GM18873 (cell line): ENCODE measurements at regions not wholly inside any gene's neighbourhood (a gene's known extent, or its start where the extent isn't known, plus 50 kb on each side); places are given as distances from the start of the nearest gene placed in this dataset.

Source experiments
- ATAC-seq: cut with Tn5 transposase; IDR thresholded peaks from one replicate; pipeline ENCODE4 v1.9.1; 2021; ENCODE audit warnings: mild to moderate bottlenecking, moderate library complexity, moderate number of reproducible peaks; ENCODE audit not compliant: unreplicated experiment, low FRiP score

DNA sequence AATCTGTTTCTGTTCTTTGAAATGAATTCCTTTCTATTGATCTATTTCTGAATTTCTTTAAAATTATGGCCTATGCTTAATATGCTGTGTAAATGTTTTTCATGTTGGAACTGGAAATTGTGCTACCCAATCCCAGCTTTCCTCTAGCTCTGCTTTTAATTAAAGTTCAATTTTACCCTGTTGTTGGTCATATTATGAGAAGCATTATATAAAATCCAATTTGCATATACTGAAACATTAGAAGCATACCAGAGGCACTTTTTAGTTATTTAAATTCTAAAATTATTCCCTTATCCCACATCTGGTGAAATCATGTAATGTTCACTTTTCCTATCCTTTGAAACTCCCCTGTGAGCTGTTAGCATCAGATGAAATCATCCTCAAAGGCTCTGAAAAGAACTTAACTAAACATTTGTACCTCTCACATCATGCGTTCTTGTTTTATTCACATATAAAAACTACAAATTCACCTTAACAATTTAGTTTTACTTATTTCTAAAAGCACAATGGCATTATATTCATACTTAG is 160.6 kb upstream of the COL21A1 start:
- no peak for ATAC-seq

DNA sequence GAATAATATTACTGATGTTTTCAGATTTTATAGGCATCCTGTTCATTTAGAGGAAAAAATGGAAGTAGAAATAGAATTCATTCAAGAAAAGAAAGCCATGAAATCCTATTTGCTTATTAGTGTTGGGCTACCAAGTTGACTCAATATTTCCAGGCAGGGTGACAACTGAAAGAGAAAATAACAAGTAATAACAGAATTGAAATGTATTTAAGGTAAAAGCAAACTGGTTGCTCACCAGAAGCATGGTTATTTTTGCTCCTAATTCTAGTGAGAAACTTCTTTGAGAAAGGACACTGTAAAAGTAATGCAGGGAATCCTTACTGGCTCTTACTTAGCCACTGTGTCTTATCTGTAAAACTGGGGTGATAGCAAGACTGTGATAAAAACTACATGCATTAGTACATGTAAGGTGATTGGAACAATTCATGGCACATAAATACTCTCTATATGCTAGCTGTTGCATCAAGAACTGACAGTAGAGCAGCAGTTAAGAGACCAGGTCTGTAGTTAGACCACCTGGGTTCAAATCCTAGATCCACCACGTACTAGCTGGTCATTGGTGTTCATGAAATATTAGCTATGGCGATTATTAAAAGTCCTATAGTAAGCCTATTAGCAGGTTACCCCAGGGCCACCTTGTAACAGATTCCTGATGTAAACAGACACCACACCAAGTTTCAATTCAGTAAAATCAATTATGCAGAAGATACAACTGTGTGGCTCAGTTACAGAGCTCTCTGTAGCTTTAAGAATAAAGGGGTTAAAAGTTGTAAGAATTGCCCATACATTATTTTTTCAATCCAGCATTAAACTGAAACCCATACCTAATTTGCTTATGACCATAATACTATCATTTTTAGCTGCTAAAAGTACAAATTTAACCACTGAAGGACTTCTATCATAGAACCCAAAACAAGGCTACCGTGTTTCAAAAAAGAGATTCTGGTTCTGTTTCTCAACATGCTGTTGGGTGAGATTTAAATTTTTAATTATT is 159.2 kb upstream of the COL21A1 start:
- ATAC-seq: peak; percentile 71

DNA sequence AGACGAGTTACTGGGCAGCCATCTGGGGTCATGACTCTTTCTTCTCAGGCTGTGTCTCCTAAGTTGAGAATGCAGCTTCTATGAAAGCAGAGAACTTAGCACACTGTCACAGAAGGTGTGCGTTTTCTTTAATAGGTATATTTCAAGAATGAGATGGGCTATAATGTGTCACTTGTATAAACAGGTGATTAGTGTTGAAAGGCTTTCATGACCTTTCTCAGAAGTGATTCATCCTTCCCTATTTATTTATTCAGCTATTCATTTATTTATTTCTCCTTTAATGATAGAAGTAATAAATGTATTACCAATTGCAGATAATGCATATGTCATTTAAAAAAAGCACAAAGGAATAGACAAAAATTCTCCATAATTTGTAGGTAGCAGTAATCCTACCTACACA is 157.2 kb upstream of the COL21A1 start:
- no peak for ATAC-seq

DNA sequence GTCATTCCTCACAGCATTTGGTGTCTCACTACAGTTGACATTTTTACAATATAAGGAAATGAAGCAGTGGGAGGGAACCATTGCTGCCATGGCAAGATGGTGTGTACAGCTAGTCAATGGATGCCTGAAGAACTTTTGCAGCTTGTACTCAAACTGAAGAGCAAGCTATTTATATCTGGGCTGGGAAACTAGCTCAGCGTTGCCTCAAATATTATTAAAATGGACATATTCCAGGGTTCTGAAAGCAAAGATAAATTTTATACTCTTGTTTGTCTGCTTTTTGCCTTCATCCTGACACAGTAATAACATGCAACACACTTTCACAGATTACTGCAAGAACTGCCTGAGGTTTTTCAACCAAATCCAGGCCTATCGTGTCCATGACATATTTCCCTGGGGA is 156.4 kb upstream of the COL21A1 start:
- no peak for ATAC-seq

DNA sequence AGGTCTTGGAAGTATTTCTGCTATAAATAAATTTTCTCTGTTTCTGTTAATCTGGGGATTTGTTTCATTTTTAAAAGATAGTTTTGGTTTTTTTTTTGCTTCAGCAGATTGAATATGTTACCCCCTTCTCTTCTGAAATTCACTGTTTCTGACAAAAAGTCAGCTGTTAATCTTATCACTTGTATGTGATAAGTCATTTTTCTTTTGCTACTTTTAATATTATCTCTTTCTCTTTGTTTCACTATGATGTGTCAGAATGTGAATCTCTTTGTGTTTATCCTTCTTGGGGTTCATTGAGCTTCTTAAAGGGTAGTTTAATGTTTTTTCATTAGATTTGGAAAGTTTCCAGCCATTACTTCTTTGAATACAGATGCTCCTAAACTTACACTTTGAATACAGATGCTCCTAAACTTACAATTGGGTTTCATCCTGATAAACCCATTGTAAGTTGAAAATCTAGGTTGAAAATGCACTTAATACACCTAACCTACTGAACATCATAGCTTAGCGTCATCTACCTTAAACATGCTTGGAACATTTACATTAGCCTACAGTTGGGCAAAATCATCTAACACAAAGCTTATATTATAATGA is 154.2 kb upstream of the COL21A1 start:
- ATAC-seq: no peak

DNA sequence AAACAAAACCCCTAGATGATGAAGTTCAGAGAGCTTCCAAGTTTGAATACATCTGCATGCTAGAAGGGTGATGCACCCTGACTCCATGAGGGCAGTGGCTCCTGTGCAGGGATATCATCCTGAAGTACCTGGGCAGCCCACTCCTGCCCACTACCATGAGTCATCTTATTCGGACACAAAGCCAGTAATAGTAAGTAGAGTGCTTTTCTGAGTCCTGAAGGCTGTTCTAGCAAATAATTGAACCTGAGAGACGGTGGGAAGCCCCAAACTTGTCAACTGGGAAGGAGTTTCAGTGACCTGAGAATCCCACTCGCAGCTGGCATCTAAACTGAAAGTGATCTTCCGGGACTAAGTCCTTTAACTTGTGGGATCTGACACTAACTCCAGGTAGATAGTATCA is 152.9 kb upstream of the COL21A1 start:
- ATAC-seq: no peak

DNA sequence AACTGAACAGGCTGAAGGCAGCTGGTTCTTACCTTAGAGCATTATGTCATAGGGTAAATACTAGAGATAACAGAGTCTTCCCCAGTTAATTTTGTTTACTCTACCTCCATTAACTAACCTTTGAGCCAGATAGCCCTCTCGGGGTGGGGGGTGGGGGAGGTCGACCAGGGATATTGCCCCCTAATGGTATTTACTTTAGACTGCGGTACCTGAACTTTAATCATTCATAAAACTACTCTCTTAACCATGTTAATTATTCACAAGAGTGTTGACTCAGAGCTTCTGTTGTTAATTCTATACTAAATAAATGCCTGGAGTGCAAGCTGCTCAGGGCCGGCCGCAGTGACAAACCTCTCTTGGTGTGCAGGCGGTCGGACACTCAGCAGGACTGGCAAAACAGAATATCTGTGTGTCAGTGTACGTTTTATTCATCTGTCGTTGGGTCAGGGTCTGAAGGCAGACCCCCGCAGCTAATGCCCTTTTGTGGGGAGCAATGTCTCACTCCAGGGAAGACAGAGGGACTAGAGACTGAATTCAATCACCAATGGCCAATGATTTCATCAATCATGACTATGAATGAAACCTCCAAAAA is 152.4 kb upstream of the COL21A1 start:
- ATAC-seq: no peak

DNA sequence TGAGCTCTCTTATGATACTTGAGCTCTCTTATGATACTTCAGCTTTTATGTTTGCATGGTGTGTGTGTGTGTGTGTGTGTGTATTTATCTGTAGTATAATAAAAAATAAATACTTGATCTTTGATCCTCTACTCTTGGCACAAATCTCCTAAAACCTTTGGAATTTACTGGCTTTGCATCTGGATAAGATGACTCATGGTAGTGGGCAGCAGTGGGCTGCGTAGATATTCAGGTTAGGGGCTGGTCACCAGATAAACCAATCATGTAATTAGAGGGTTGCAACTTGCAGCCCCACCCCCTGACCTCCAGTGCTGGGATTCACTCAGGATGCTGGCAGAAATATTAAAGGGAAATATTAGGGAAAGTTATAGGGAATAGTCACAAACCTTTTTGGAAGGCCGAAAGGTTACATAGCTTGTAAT is 151.9 kb upstream of the COL21A1 start:
- no peak for ATAC-seq

DNA sequence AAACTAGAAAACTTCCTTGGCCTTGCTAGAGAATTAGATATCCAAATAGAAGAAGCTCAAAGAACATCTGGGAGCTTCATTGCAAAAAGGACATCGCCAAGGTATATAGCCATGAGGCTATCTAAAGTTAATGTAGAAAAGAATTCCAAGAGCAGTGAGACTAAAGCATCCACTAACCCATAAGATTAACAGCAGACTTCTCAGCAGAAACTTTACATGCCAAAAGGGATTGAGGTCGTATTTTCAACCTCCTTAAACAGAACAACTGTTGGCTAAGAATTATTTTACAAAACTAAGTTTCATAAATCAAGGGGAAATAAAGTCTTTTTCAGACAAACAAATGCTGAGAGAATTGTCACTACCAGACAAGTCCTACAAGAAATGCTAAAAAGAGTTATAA is 149.1 kb upstream of the COL21A1 start:
- no peak for ATAC-seq

DNA sequence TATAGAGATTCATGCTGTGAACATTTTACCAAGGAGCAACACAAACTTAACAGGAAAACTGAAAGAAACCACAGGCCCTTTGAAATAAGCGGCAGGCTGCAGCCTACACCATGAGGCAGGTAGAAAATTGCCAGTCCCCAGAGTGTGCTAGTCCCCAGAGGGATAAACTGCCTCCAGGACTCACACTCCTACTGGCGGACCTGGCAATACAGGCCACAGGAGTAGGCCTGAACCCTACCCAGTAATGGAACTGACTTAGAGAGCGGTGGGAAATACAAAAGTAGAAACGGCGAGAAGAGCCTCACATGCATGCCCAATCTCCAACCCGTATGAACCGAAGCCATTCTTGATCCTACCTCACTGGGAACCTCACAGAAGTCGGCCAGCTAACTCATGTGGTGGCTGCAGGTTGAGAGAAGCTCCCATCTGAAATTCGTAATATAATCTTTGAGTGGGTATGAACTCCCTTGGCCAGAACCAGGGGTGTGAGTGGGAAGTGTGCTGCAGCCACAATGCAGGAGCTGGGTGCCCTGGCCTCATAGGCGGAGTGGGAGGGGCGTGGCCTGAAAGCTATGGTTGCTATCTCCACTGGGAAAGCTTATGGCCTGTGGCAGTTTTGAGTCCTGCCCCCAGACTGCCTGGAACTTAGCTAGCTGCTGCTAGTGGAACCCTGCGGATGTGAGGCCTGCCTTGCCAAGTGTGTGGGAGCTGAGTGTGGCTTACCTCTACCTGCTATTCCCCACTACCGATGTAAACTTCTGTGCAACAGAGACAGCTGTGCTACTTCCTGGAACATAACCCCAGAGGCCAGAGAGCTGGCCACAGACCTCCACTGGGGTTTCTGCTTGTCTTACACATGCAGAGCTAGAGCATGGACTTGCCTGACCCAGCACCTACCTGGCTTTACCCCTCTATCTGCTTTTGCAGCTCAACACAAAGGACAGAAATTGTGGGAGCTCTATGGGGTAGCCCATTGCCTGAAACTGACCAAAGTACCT is 146.5 kb upstream of the COL21A1 start:
- no peak for ATAC-seq

DNA sequence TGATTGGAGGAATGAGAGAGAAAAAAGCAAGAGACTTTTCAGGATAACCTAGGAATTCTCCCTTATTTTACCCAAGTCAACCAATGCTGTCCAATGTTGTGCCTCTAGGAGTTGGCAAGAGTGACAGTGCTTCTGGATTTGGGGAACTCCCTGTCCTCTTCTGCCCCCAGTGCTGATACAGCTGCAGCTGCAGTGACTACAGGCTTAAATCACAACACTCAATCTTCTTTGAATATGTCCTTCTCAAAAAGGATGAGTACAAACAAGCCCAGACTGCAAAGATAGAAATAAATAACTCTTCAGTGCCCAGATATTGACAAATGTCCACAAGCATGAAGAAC is 141.0 kb upstream of the COL21A1 start:
- no peak for ATAC-seq

DNA sequence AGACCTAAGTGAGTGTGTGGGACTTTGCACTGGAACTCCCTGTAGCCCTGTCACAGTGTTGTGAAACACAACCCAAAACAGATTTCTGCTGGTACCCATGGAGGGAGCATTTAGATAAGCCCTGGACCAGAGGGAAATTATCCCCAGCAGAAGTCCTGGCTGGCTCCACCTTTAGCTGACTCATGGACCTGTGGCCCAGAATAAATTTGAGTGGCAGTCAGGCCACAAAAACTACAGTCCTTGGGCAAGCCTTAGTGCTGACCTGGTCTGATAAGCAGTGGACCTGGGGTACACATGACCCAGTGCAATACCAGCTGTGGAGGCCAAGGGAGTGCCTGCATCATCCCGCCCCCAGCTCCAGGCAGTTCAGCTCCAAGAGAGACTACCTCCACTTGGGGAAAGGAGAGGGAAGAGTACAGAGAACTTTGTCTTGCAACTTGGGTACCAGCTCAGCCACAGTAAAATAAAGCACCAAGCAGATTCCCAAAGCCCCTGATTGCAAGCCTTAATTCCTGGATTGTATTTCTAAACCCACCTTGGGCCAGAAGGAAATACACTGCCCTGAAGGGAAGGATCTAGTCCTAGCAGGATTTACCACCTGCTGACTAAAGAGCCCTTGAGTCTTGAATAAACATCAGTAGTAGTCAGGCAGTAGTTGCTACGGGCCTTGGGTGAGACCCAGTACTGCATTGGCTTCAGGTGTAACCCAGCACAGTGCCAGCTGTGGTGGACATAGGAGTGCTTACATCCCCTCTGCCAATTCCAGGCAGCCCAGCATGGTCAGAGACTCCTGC is 140.4 kb upstream of the COL21A1 start:
- no peak for ATAC-seq

DNA sequence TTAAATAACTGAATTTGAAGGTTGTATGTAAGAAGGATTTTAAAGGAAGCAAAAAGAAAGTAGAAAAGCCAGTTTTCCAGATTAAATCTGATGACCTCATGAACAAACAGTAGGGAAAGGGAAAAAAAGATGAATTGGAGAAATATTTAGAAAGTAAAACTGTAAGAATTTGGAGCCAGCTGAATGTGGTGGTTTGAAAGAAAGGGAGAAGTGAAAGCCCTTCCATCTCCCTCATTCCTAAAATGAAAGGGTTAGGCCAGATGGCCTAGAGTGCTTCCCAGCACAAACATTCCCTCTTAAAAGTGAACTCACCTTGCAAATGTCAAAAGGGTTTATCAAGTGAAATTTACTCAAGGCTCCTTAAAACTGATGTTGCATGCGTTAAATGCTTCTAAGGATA is 139.3 kb upstream of the COL21A1 start:
- ATAC-seq: no peak

DNA sequence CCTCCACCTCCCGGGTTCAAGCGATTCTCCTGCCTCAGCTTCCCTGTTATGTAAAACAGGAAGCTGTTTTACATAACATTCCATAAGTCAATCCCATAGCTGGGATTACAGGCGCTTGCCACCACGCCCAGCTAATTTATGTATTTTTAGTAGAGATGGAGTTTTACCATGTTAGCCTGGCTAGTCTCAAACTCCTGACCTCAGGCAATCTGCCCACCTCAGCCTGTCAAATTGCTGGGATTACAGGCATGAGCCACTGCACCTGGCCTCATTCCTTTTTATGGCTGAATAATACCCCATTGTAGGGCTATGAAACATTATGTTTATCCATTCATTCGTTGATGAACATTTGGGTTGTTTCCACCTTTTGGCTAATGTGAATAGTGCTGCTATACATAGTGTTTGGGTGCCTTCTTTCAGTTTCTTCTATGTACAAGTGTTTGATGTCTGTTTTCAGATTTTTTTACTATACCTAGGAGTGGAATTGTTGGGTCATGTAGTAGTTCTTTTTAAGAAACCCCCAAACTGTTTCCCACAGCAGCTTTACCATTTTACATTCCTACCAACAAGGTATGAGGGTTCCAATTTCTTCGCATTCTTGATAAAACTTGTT is 138.7 kb upstream of the COL21A1 start:
- ATAC-seq: no peak

DNA sequence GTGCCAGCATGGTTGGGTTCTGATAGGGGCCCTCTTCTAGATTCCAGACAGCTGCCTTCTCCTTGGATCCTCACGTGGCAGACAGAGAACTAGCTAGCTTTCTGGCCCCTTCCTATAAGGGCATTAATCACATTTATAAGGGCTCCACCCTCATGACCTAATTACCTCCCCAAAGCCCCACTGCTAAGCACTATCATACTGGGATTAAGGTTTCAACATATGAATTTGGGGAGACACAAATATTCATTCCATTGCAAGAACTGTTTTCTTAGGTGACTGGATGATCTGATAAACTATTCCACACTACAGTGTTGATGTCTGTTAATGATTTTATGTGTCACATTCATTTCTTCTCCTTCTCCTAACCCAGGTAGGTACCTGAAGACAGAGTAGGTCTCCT is 135.8 kb upstream of the COL21A1 start:
- no peak for ATAC-seq

DNA sequence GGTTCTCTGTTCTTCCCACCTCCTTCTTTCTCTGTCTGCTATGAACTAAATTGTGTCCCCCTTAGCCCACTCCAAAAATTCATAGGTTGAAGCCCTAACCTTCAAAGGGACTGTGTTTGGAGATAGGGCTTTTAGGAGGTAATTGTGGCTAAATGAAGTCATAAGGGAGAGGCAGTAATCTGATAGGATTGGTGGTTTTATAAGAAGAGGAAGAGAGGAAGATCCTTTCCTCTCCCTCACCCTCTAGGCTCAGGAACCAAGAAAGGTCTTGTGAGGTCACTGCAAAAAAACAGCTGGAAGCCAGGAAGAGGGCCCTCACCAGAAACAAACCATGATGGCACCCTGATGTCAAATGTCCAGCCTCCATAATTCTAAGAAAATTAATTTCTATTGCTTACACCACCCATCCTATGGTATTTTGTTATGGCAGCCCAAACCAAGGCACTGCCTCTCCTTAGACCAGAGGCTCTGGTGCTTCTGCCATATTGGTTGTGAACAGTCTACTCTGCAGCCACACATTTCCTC is 135.1 kb upstream of the COL21A1 start:
- ATAC-seq: no peak

DNA sequence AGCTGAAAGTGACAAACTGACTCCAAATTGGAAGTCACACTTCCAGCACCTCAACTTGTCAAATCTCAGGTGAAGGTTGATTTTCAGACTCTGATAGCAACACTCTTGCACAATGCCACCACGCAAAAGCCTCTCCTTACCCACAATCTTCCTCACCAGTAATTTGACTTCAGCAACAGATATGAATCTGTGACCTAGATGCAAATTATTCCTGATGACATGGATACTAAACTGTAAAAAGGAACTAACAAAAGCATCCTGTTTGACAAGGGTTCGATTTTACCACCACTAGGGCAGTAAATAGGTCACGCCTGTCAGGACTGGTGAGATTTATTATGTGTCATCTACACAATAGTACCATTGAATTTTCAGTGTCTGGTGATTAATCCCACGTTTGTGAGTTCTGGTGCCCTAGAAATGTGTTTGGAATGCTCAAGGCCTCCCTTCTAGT is 134.4 kb upstream of the COL21A1 start:
- ATAC-seq: no peak

DNA sequence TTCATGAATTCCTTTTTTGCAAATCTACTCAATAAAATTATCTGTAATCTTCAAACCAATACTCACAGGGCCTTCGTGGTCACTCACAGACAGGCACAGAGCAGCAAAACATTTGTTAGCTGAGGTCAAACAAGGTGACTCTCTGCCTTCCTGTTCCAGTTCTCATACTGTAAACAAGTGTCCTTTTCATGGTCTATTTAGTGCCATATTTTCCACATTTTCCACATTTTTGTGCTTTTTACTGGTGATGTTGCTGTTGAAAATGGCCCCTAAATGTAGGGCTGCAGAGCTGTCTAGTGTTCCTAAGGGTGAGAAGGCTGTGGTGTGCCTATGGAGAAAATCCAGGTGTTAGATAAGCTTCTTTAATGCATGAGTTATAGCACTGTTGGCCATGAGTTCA is 133.1 kb upstream of the COL21A1 start:
- no peak for ATAC-seq
